GM21717 (cell line): ENCODE measurements at regions not wholly inside any gene's neighbourhood (a gene's known extent, or its start where the extent isn't known, plus 50 kb on each side); places are given as distances from the start of the nearest gene placed in this dataset.

Source experiments
- ATAC-seq: cut with Tn5 transposase; IDR thresholded peaks from one replicate; pipeline ENCODE4 v1.9.1; 2021; ENCODE audit warnings: mild to moderate bottlenecking, moderate library complexity; ENCODE audit not compliant: unreplicated experiment

GRCh38 chr5:165903835-165904234 lies 2387.6 kb upstream of the WWC1 start:
- ATAC-seq = no peak

- ATAC-seq = no peak
Measured at GRCh38 chr5:165906871-165907270, 2384.6 kb upstream of the WWC1 start.

GRCh38 chr5:165913059-165913458 lies 2378.4 kb upstream of the WWC1 start:
- no peak for ATAC-seq

- ATAC-seq = no peak
Measured at GRCh38 chr5:165914456-165914855, 2377.0 kb upstream of the WWC1 start.

GRCh38 chr5:165919196-165919595 lies 2372.2 kb upstream of the WWC1 start:
- no peak for ATAC-seq

GRCh38 chr5:165920655-165921054 lies 2370.8 kb upstream of the WWC1 start:
- no peak for ATAC-seq

GRCh38 chr5:165928971-165929370 lies 2362.5 kb upstream of the WWC1 start:
- ATAC-seq = no peak

- no peak for ATAC-seq
Measured at GRCh38 chr5:165940541-165940940, 2350.9 kb upstream of the WWC1 start.

GRCh38 chr5:165956854-165957253 lies 2334.6 kb upstream of the WWC1 start:
- ATAC-seq = no peak

- no peak for ATAC-seq
Measured at GRCh38 chr5:165981671-165982070, 2309.8 kb upstream of the WWC1 start.

- ATAC-seq = no peak
Measured at GRCh38 chr5:165996201-165996875, 2295.1 kb upstream of the WWC1 start.

GRCh38 chr5:165999693-166000320 lies 2291.6 kb upstream of the WWC1 start:
- ATAC-seq = no peak

- no peak for ATAC-seq
Measured at GRCh38 chr5:166004006-166004405, 2287.4 kb upstream of the WWC1 start.

- no peak for ATAC-seq
Measured at GRCh38 chr5:166013415-166013814, 2278.0 kb upstream of the WWC1 start.

- ATAC-seq = no peak
Measured at GRCh38 chr5:166014256-166014655, 2277.2 kb upstream of the WWC1 start.

GRCh38 chr5:166018716-166019115 lies 2272.7 kb upstream of the WWC1 start:
- ATAC-seq = no peak

GRCh38 chr5:166022065-166022464 lies 2269.4 kb upstream of the WWC1 start:
- no peak for ATAC-seq

- ATAC-seq = no peak
Measured at GRCh38 chr5:166024970-166025369, 2266.5 kb upstream of the WWC1 start.

- ATAC-seq = no peak
Measured at GRCh38 chr5:166027582-166027981, 2263.9 kb upstream of the WWC1 start.

- ATAC-seq = no peak
Measured at GRCh38 chr5:166031926-166032325, 2259.5 kb upstream of the WWC1 start.

GRCh38 chr5:166032601-166033000 lies 2258.8 kb upstream of the WWC1 start:
- no peak for ATAC-seq

GRCh38 chr5:166045961-166046360 lies 2245.5 kb upstream of the WWC1 start:
- ATAC-seq = no peak

- no peak for ATAC-seq
Measured at GRCh38 chr5:166046956-166047355, 2244.5 kb upstream of the WWC1 start.
